ENCODE measurements at regions not wholly inside any gene's neighbourhood (a gene's known extent, or its start where the extent isn't known, plus 50 kb on each side); places are given as distances from the start of the nearest gene placed in this dataset.

- peaks cover 7% of the 10 kb centered on the region for H3K36me3 Mint-ChIP-seq
- no peak overlapping the region for H3K4me3 Mint-ChIP-seq
- no peaks in the 10 kb centered on the region for H3K27me3 Mint-ChIP-seq
- no peaks in the 10 kb centered on the region for H3K9me3 Mint-ChIP-seq (ENCODE audit: low read depth)
- no peaks in the 10 kb centered on the region for H3K4me1 Mint-ChIP-seq (ENCODE audit: low read depth)
- H3K27ac Mint-ChIP-seq: no peak overlapping the region
Measured at GRCh38 chr11:129729823-129730222, 85.8 kb upstream of the TMEM45B start.

- Mint-ChIP-seq H3K4me3 (no peak overlapping the region), H3K27me3 (no peaks in the 10 kb centered on the region), H3K4me1 (ENCODE audit: low read depth) (no peaks in the 10 kb centered on the region), H3K27ac (no peak overlapping the region), H3K36me3 (peaks cover 3% of the 10 kb centered on the region), H3K9me3 (ENCODE audit: low read depth) (no peaks in the 10 kb centered on the region)
Measured at GRCh38 chr11:129731316-129731715, 84.3 kb upstream of the TMEM45B start.

GRCh38 chr11:129732941-129733340 lies 82.7 kb upstream of the TMEM45B start:
- H3K36me3 Mint-ChIP-seq: peaks cover 3% of the 10 kb centered on the region
- no peaks in the 10 kb centered on the region for H3K4me1 Mint-ChIP-seq (ENCODE audit: low read depth)
- no peaks in the 10 kb centered on the region for H3K9me3 Mint-ChIP-seq (ENCODE audit: low read depth)

GRCh38 chr11:129733384-129733783 lies 82.3 kb upstream of the TMEM45B start:
- H3K36me3 Mint-ChIP-seq: peaks cover 3% of the 10 kb centered on the region
- no peak overlapping the region for H3K4me3 Mint-ChIP-seq
- no peaks in the 10 kb centered on the region for H3K4me1 Mint-ChIP-seq (ENCODE audit: low read depth)
- H3K9me3 Mint-ChIP-seq (ENCODE audit: low read depth): no peaks in the 10 kb centered on the region
- no peaks in the 10 kb centered on the region for H3K27me3 Mint-ChIP-seq
- H3K27ac Mint-ChIP-seq: no peak overlapping the region

More at GRCh38 chr11:129732941-129733340, 82.7 kb upstream of the TMEM45B start:
- Mint-ChIP-seq H3K27ac (no peak overlapping the region), H3K27me3 (no peaks in the 10 kb centered on the region), H3K4me3 (no peak overlapping the region)

- Mint-ChIP-seq H3K27ac (no peak overlapping the region), H3K4me1 (ENCODE audit: low read depth) (no peaks in the 10 kb centered on the region), H3K9me3 (ENCODE audit: low read depth) (no peaks in the 10 kb centered on the region), H3K4me3 (no peak overlapping the region), H3K27me3 (no peaks in the 10 kb centered on the region), H3K36me3 (peaks cover 3% of the 10 kb centered on the region)
Measured at GRCh38 chr11:129733981-129734380, 81.7 kb upstream of the TMEM45B start.

GRCh38 chr11:129734654-129735053 lies 81.0 kb upstream of the TMEM45B start:
- H3K36me3 Mint-ChIP-seq: peaks cover 3% of the 10 kb centered on the region
- no peak overlapping the region for H3K27ac Mint-ChIP-seq
- no peaks in the 10 kb centered on the region for H3K4me1 Mint-ChIP-seq (ENCODE audit: low read depth)
- no peaks in the 10 kb centered on the region for H3K9me3 Mint-ChIP-seq (ENCODE audit: low read depth)
- H3K4me3 Mint-ChIP-seq: no peak overlapping the region
- no peaks in the 10 kb centered on the region for H3K27me3 Mint-ChIP-seq

GRCh38 chr11:129737831-129738230 lies 77.8 kb upstream of the TMEM45B start:
- no peak overlapping the region for H3K4me3 Mint-ChIP-seq
- H3K4me1 Mint-ChIP-seq (ENCODE audit: low read depth): no peaks in the 10 kb centered on the region
- H3K27me3 Mint-ChIP-seq: peaks cover 1% of the 10 kb centered on the region
- no peaks in the 10 kb centered on the region for H3K9me3 Mint-ChIP-seq (ENCODE audit: low read depth)
- H3K36me3 Mint-ChIP-seq: no peaks in the 10 kb centered on the region
- H3K27ac Mint-ChIP-seq: no peak overlapping the region

GRCh38 chr11:129738242-129738641 lies 77.4 kb upstream of the TMEM45B start:
- Mint-ChIP-seq H3K27me3 (peaks cover 1% of the 10 kb centered on the region), H3K36me3 (no peaks in the 10 kb centered on the region), H3K9me3 (ENCODE audit: low read depth) (no peaks in the 10 kb centered on the region), H3K4me3 (no peak overlapping the region), H3K4me1 (ENCODE audit: low read depth) (no peaks in the 10 kb centered on the region), H3K27ac (no peak overlapping the region)

GRCh38 chr11:129739339-129739738 lies 76.3 kb upstream of the TMEM45B start:
- Mint-ChIP-seq H3K9me3 (ENCODE audit: low read depth) (no peaks in the 10 kb centered on the region), H3K4me3 (no peak overlapping the region), H3K4me1 (ENCODE audit: low read depth) (no peaks in the 10 kb centered on the region), H3K27me3 (peaks cover 1% of the 10 kb centered on the region), H3K36me3 (no peaks in the 10 kb centered on the region), H3K27ac (no peak overlapping the region)

GRCh38 chr11:129740125-129740719 lies 75.4 kb upstream of the TMEM45B start:
- Mint-ChIP-seq H3K4me1 (ENCODE audit: low read depth) (no peaks in the 10 kb centered on the region), H3K4me3 (no peak overlapping the region), H3K27ac (no peak overlapping the region), H3K27me3 (peaks cover 1% of the 10 kb centered on the region), H3K9me3 (ENCODE audit: low read depth) (no peaks in the 10 kb centered on the region), H3K36me3 (no peaks in the 10 kb centered on the region)

- H3K36me3 Mint-ChIP-seq: no peaks in the 10 kb centered on the region
- H3K4me1 Mint-ChIP-seq (ENCODE audit: low read depth): no peaks in the 10 kb centered on the region
- no peak overlapping the region for H3K27ac Mint-ChIP-seq
- H3K9me3 Mint-ChIP-seq (ENCODE audit: low read depth): no peaks in the 10 kb centered on the region
- peaks cover 1% of the 10 kb centered on the region for H3K27me3 Mint-ChIP-seq
- H3K4me3 Mint-ChIP-seq: no peak overlapping the region
Measured at GRCh38 chr11:129743112-129743815, 72.4 kb upstream of the TMEM45B start.

GRCh38 chr11:129747071-129747470 lies 68.6 kb upstream of the TMEM45B start:
- Mint-ChIP-seq H3K4me3 (no peak overlapping the region), H3K27me3 (no peaks in the 10 kb centered on the region), H3K36me3 (no peaks in the 10 kb centered on the region), H3K27ac (no peak overlapping the region), H3K4me1 (ENCODE audit: low read depth) (peaks cover 2% of the 10 kb centered on the region), H3K9me3 (ENCODE audit: low read depth) (no peaks in the 10 kb centered on the region)

- H3K9me3 Mint-ChIP-seq (ENCODE audit: low read depth): peaks cover 4% of the 10 kb centered on the region
- no peak overlapping the region for H3K27ac Mint-ChIP-seq
- peaks cover 3% of the 10 kb centered on the region for H3K27me3 Mint-ChIP-seq
- peaks cover 2% of the 10 kb centered on the region for H3K4me1 Mint-ChIP-seq (ENCODE audit: low read depth)
- H3K4me3 Mint-ChIP-seq: no peak overlapping the region
- peaks cover 4% of the 10 kb centered on the region for H3K36me3 Mint-ChIP-seq
Measured at GRCh38 chr11:129749141-129749540, 66.5 kb upstream of the TMEM45B start.

GRCh38 chr11:129750343-129751292 lies 65.0 kb upstream of the TMEM45B start:
- H3K36me3 Mint-ChIP-seq: peaks cover 4% of the 10 kb centered on the region
- H3K4me1 Mint-ChIP-seq (ENCODE audit: low read depth): peaks cover 2% of the 10 kb centered on the region
- H3K4me3 Mint-ChIP-seq: peak overlapping the region; percentile 44
- peaks cover 4% of the 10 kb centered on the region for H3K9me3 Mint-ChIP-seq (ENCODE audit: low read depth)
- peaks cover 3% of the 10 kb centered on the region for H3K27me3 Mint-ChIP-seq
- no peak overlapping the region for H3K27ac Mint-ChIP-seq

GRCh38 chr11:129751511-129751910 lies 64.1 kb upstream of the TMEM45B start:
- H3K4me3 Mint-ChIP-seq: no peak overlapping the region
- peaks cover 7% of the 10 kb centered on the region for H3K36me3 Mint-ChIP-seq
- no peak overlapping the region for H3K27ac Mint-ChIP-seq
- peaks cover 2% of the 10 kb centered on the region for H3K4me1 Mint-ChIP-seq (ENCODE audit: low read depth)
- H3K27me3 Mint-ChIP-seq: peaks cover 3% of the 10 kb centered on the region
- peaks cover 4% of the 10 kb centered on the region for H3K9me3 Mint-ChIP-seq (ENCODE audit: low read depth)
